K562 (cell line): ENCODE measurements at regions not wholly inside any gene's neighbourhood (a gene's known extent, or its start where the extent isn't known, plus 50 kb on each side); places are given as distances from the start of the nearest gene placed in this dataset.

ENCODE experiments used
- ATAC-seq: fragments of 200-7000 bp; cut with Tn5 transposase; 3 replicates; pipeline ENCODE4 v1.9.1; 2020; ENCODE audit warnings: moderate library complexity
- BruUV-seq: library from RNA; stranded (reverse); fragments of 400-500 nt; replicated peaks from 2 replicates; lab custom pipeline; 2021; lab: Mats Ljungman, UMichigan
- CTCF ChIA-PET: fragments of 300-600 bp; formaldehyde crosslinking; extraction: SDS; loops from one replicate; lab custom pipeline; 2021; ENCODE audit warnings: low intra/inter-chr PET ratio; lab: Yijun Ruan, JAX
- POLR2A ChIA-PET: fragments of 300-600, 350-650 bp; sonication (Branson Sonifier 250); formaldehyde crosslinking; extraction: SDS; loops from one replicate; lab custom pipeline; 2021; ENCODE audit warnings: antibody characterized with exemption, inconsistent platforms; lab: Yijun Ruan, JAX
- DNase-seq, 4 experiments: peaks; one replicate each; pipeline versions ENCODE4 v3.0.0 to v3.0.0-alpha.2; 2011 to 2018; ENCODE audit warnings: low spot score in 3 of 4, mixed read lengths in 3 of 4; ENCODE audit errors: extremely low read depth in 1 of 4
- FAIRE-seq: peaks from 2 replicates; lab custom pipeline; 2011; peaks lifted over from hg19 to GRCh38; lab: Jason Lieb, UNC
- H2AFZ ChIP-seq: 2 replicates; pipeline ENCODE4 v1.6.0; 2011; ENCODE audit warnings: low read depth, low read length, control low read depth, inconsistent platforms
- H3K27ac ChIP-seq: fragments of 200-600 bp; 3 replicates; pipeline ENCODE4 v1.8.0; 2011; ENCODE audit warnings: low read depth, mild to moderate bottlenecking, control low read depth, inconsistent platforms, low read length, moderate library complexity, mixed read lengths; ENCODE audit errors: extremely low read depth
- H3K27me3 ChIP-seq, 2 experiments: fragments of 300-600 bp in 1 of 2; 2 replicates in 1 of 2; 3 replicates in 1 of 2; pipeline versions ENCODE4 v1.6.0 to v1.8.0; 2011; ENCODE audit warnings: inconsistent platforms in 2 of 2, low read length in 2 of 2, mild to moderate bottlenecking in 1 of 2, mixed read lengths in 1 of 2, moderate library complexity in 1 of 2; ENCODE audit not compliant: control insufficient read depth in 2 of 2, insufficient read depth in 2 of 2
- H3K36me3 ChIP-seq: fragments of 300-600 bp; 3 replicates; pipeline ENCODE4 v1.8.0; 2011; ENCODE audit warnings: mild to moderate bottlenecking, low read length, inconsistent platforms; ENCODE audit not compliant: control insufficient read depth, insufficient read depth
- H3K4me1 ChIP-seq, 2 experiments: fragments of 200-600 bp in 1 of 2; replicated peaks in 1 of 2; 2 replicates in 1 of 2; 3 replicates in 1 of 2; pipeline versions ENCODE4 v1.5.1 to v1.8.0; 2011; ENCODE audit warnings: inconsistent platforms in 2 of 2, low read length in 2 of 2, mild to moderate bottlenecking in 1 of 2, mixed read lengths in 1 of 2, moderate library complexity in 1 of 2; ENCODE audit not compliant: control insufficient read depth in 2 of 2, insufficient read depth in 2 of 2
- H3K4me2 ChIP-seq: 2 replicates; pipeline ENCODE4 v1.6.1; 2011; ENCODE audit warnings: low read length, control low read depth, inconsistent platforms, mixed read lengths; ENCODE audit not compliant: insufficient read depth
- H3K4me3 ChIP-seq: fragments of 200-600 bp; sonication (generic), shearing (Covaris generic); 2 replicates; pipeline ENCODE4 v1.5.1; 2016; ENCODE audit warnings: control low read depth, inconsistent platforms
- H3K79me2 ChIP-seq: fragments of 200-600 bp; 3 replicates; pipeline ENCODE4 v1.8.0; 2011; ENCODE audit warnings: low read length, inconsistent platforms; ENCODE audit not compliant: control insufficient read depth, insufficient read depth
- H3K9ac ChIP-seq, 2 experiments: 2 replicates each; pipeline versions ENCODE4 v1.6.0 to v1.6.1; 2011; ENCODE audit warnings: low read depth in 2 of 2, low read length in 2 of 2, control low read depth in 1 of 2, inconsistent platforms in 1 of 2, mild to moderate bottlenecking in 1 of 2, mixed read lengths in 1 of 2; ENCODE audit not compliant: insufficient read depth in 1 of 2
- H3K9me1 ChIP-seq: one replicate; pipeline ENCODE4 v1.6.0; 2011; ENCODE audit warnings: inconsistent platforms, mild to moderate bottlenecking, low read length, moderate library complexity; ENCODE audit not compliant: control insufficient read depth, insufficient read depth
- H3K9me3 ChIP-seq: replicated peaks from 2 replicates; pipeline ENCODE4 v1.5.1; 2011; ENCODE audit warnings: low read depth, low read length, inconsistent platforms; ENCODE audit not compliant: control insufficient read depth, insufficient read depth
- H4K20me1 ChIP-seq: replicated peaks from 2 replicates; pipeline ENCODE4 v1.6.1; 2011; ENCODE audit warnings: low read length, inconsistent platforms, mixed read lengths; ENCODE audit not compliant: control insufficient read depth, insufficient read depth
- BCLAF1 ChIP-seq, 2 experiments: fragments of 450-650 bp in 1 of 2; IDR thresholded peaks; 2 replicates each; pipeline ENCODE4 v1.6.1; 2011 to 2017; ENCODE audit warnings: low read depth in 2 of 2, antibody characterized with exemption in 1 of 2, borderline replicate concordance in 1 of 2, low read length in 1 of 2, mild to moderate bottlenecking in 1 of 2, mixed read lengths in 1 of 2; ENCODE audit not compliant: control insufficient read depth in 1 of 2
- CHAMP1 ChIP-seq: fragments of 450-650 bp; IDR thresholded peaks from 2 replicates; pipeline ENCODE4 v1.6.1; 2016; ENCODE audit warnings: mild to moderate bottlenecking
- CREB1 ChIP-seq, 2 experiments: sonication (generic) in 1 of 2; formaldehyde crosslinking in 1 of 2; IDR thresholded peaks; 2 replicates each; pipeline versions ENCODE4 v1.6.1 to v1.8.0; 2012 to 2022; ENCODE audit warnings: inconsistent platforms in 1 of 2, mild to moderate bottlenecking in 1 of 2, missing genetic modification reagents in 1 of 2, moderate library complexity in 1 of 2
- NKRF ChIP-seq: fragments of 450-650 bp; IDR thresholded peaks from 2 replicates; pipeline ENCODE4 v1.6.1; 2016; ENCODE audit warnings: borderline replicate concordance
- PRPF4 ChIP-seq: fragments of 200-400 bp; formaldehyde crosslinking; IDR thresholded peaks from one replicate; pipeline ENCODE4 v1.6.1; 2017; ENCODE audit warnings: low read length, low read depth, mild to moderate bottlenecking; ENCODE audit not compliant: insufficient read depth, poor library complexity, severe bottlenecking
- SIRT6 ChIP-seq: IDR thresholded peaks from one replicate; pipeline ENCODE4 v1.6.1; 2012; ENCODE audit warnings: low read depth, mild to moderate bottlenecking, control low read depth, inconsistent platforms, low read length, moderate library complexity
- SREBF1 ChIP-seq: fragments of 150-350 bp; IDR thresholded peaks from 2 replicates; pipeline ENCODE4 v1.6.1; 2014; ENCODE audit warnings: antibody characterized with exemption, low read depth, low read length, borderline replicate concordance
- TAF9B ChIP-seq: fragments of 450-650 bp; IDR thresholded peaks from 2 replicates; pipeline ENCODE4 v1.6.1; 2018; ENCODE audit warnings: mild to moderate bottlenecking; ENCODE audit not compliant: partially characterized antibody
- U2AF1 ChIP-seq: fragments of 200-400 bp; formaldehyde crosslinking; optimal IDR thresholded peaks from 2 replicates; pipeline ENCODE3; 2017; ENCODE audit warnings: mild to moderate bottlenecking, low read depth, low read length, moderate library complexity
- WGBS: fragments of 100-300 bp; shearing (Covaris generic); methylation state at CpG from one replicate; pipeline ENCODE4 v1.1.6; 2016; ENCODE audit warnings: low coverage, mixed read lengths; ENCODE audit not compliant: insufficient coverage; ENCODE audit errors: missing lambda C conversion rate; 5-methylcytosine and 5-hydroxymethylcytosine counted together
- in situ Hi-C: fragments of 300-500 bp; cut with MboI; formaldehyde crosslinking; loops from 4 replicates; pipeline ENCODE4 v1.15.0; 2018; ENCODE audit warnings: inconsistent platforms, mixed read lengths
- intact Hi-C: fragments of 100-400 bp; cut with micrococcal nuclease; formaldehyde crosslinking; loops from 2 replicates; pipeline ENCODE4 v1.14.2; 2022
- TF ChIP-seq, protein P1 (sequence below), 2 experiments: fragments of 450-650 bp in 1 of 2; sonication (generic) in 1 of 2; formaldehyde crosslinking in 1 of 2; IDR thresholded peaks in 1 of 2; conservative IDR thresholded peaks in 1 of 2; 2 replicates each; pipeline versions ENCODE4 v1.6.1 to v1.8.1; 2016 to 2023; ENCODE audit warnings: mild to moderate bottlenecking in 2 of 2, moderate library complexity in 2 of 2, inconsistent platforms in 1 of 2, missing genetic modification reagents in 1 of 2

GRCh38 chr13:47678201-47678968, 322.7 kb downstream of the SUCLA2 start:
- H3K9me1 ChIP-seq: no peaks in the 10 kb centered on the region
- no peaks in the 10 kb centered on the region for H3K27me3 ChIP-seq
- H3K27ac ChIP-seq: no peak overlapping the region
- no peak for ATAC-seq
- DNase-seq: no peak
- H3K9ac ChIP-seq: no peak overlapping the region
- H3K4me3 ChIP-seq: no peak overlapping the region
- whole genome bisulfite sequencing: 2% methylated on average over 4 of the region's 4 CpGs
- H3K4me1 ChIP-seq: no peaks in the 10 kb centered on the region
- FAIRE-seq: no peak
- intact Hi-C loops (no loop called here), in situ Hi-C loops (no loop called here)
- POLR2A ChIA-PET: no interaction called here
- CTCF ChIA-PET: no interaction called here
- no peaks in the 10 kb centered on the region for H3K9me3 ChIP-seq
- BruUV-seq: no TSS peak
- H4K20me1 ChIP-seq: no peaks in the 10 kb centered on the region
- H3K36me3 ChIP-seq: no peaks in the 10 kb centered on the region
- TF ChIP-seq U2AF1: no peak
- no peak for TF ChIP-seq CREB1 (IDR thresholded peaks at IDR 0.05)
- TF ChIP-seq CREB1 (CRISPR knock-in tag; IDR thresholded peaks at IDR 0.05): no peak
- TF ChIP-seq CHAMP1: no peak
- TF ChIP-seq PRPF4: no peak
- no peak for TF ChIP-seq BCLAF1 (IDR thresholded peaks at IDR 0.05; ENCODE audit: borderline replicate concordance in 1 of 2, control insufficient read depth in 1 of 2, low read depth in 2 of 2, low read length in 1 of 2)
- TF ChIP-seq NKRF: no peak
- no peak for TF ChIP-seq TAF9B
- TF ChIP-seq SREBF1: no peak
- TF ChIP-seq, protein P1, sequence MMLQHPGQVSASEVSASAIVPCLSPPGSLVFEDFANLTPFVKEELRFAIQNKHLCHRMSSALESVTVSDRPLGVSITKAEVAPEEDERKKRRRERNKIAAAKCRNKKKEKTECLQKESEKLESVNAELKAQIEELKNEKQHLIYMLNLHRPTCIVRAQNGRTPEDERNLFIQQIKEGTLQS (IDR thresholded peaks at IDR 0.05): no peak
- TF ChIP-seq, protein P1 (CRISPR knock-in tag; conservative IDR thresholded peaks at IDR 0.05): no peak
- no peak for TF ChIP-seq SIRT6
- H3K4me2 ChIP-seq: no peak overlapping the region
- no peaks in the 10 kb centered on the region for H3K79me2 ChIP-seq
- no peak overlapping the region for H2AFZ ChIP-seq
